Stomach (tissue), 4 donors: ENCODE measurements at regions not wholly inside any gene's neighbourhood (a gene's known extent, or its start where the extent isn't known, plus 50 kb on each side); places are given as distances from the start of the nearest gene placed in this dataset.

ENCODE experiments used
- CTCF ChIP-seq, 7 experiments: fragments of 450-650 bp in 4 of 7; fragments of 200-600 bp in 3 of 7; sonication (generic) in 3 of 7; IDR thresholded peaks; one replicate each; pipeline ENCODE4 v1.5.1; 2016 to 2019; ENCODE audit warnings: antibody characterized with exemption in 7 of 7, control low read depth in 2 of 7, mild to moderate bottlenecking in 1 of 7
- POLR2A ChIP-seq, 4 donors: fragments of 450-650 bp; IDR thresholded peaks; one replicate each; pipeline ENCODE4 v1.6.1; 2016; ENCODE audit warnings: antibody characterized with exemption in 4 of 4, control low read depth in 2 of 4, mild to moderate bottlenecking in 1 of 4, moderate library complexity in 1 of 4

- TF ChIP-seq POLR2A (IDR thresholded peaks at IDR 0.05): no peak
- TF ChIP-seq CTCF (IDR thresholded peaks at IDR 0.05): peak in 4 of 7 experiments; percentile 9 to 57 (median 26)
These were observed 90.7 kb upstream of the SMIM36 start for GRCh38 chr17:55601874-55602364.
